ENCODE measurements at regions not wholly inside any gene's neighbourhood (a gene's known extent, or its start where the extent isn't known, plus 50 kb on each side); places are given as distances from the start of the nearest gene placed in this dataset.

GRCh38 chr16:13733561-13733960, 186.4 kb upstream of the ERCC4 start:
- H3K4me1 ChIP-seq (ENCODE audit: control insufficient read depth in 4 of 4, insufficient read depth in 4 of 4, low read length in 3 of 4) = no peaks in the 10 kb centered on the region
- H3K9ac ChIP-seq (ENCODE audit: low read depth in 1 of 2, low read length in 2 of 2) = no peak overlapping the region
- 68% methylated on average over 3 of the region's 3 CpGs for WGBS
- DNase-seq (ENCODE audit: low spot score) = no peak
- peaks cover 0 to 6% (median 2%) of the 10 kb centered on the region in 4 donors for H3K9me3 ChIP-seq (ENCODE audit: control insufficient read depth in 4 of 4, low read length in 3 of 4)
- no peaks in the 10 kb centered on the region for H3K27me3 ChIP-seq (ENCODE audit: control insufficient read depth in 4 of 4, insufficient read depth in 4 of 4, low read length in 3 of 4)
- TF ChIP-seq MAX (IDR thresholded peaks at IDR 0.05) (no peak), JUND (IDR thresholded peaks at IDR 0.05) (no peak), HNF4G (IDR thresholded peaks at IDR 0.05) (no peak), EGR1 (IDR thresholded peaks at IDR 0.05; ENCODE audit: low read depth in 2 of 2) (no peak), YY1 (IDR thresholded peaks at IDR 0.05) (no peak), HNF4A (conservative IDR thresholded peaks at IDR 0.05) (no peak), RAD21 (IDR thresholded peaks at IDR 0.05) (no peak), RXRA (IDR thresholded peaks at IDR 0.05) (no peak), FOXA1 (IDR thresholded peaks at IDR 0.05) (no peak), NR2F2 (IDR thresholded peaks at IDR 0.05) (no peak), FOXA2 (IDR thresholded peaks at IDR 0.05) (no peak), GABPA (IDR thresholded peaks at IDR 0.05 in 1 of 2, conservative IDR thresholded peaks at IDR 0.05 in 1 of 2) (no peak)
- TF ChIP-seq, protein P1, sequence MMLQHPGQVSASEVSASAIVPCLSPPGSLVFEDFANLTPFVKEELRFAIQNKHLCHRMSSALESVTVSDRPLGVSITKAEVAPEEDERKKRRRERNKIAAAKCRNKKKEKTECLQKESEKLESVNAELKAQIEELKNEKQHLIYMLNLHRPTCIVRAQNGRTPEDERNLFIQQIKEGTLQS (IDR thresholded peaks at IDR 0.05) = no peak
- TF ChIP-seq, protein P2, sequence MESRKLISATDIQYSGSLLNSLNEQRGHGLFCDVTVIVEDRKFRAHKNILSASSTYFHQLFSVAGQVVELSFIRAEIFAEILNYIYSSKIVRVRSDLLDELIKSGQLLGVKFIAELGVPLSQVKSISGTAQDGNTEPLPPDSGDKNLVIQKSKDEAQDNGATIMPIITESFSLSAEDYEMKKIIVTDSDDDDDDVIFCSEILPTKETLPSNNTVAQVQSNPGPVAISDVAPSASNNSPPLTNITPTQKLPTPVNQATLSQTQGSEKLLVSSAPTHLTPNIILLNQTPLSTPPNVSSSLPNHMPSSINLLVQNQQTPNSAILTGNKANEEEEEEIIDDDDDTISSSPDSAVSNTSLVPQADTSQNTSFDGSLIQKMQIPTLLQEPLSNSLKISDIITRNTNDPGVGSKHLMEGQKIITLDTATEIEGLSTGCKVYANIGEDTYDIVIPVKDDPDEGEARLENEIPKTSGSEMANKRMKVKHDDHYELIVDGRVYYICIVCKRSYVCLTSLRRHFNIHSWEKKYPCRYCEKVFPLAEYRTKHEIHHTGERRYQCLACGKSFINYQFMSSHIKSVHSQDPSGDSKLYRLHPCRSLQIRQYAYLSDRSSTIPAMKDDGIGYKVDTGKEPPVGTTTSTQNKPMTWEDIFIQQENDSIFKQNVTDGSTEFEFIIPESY (IDR thresholded peaks at IDR 0.05) = no peak
- TF ChIP-seq, protein P3, sequence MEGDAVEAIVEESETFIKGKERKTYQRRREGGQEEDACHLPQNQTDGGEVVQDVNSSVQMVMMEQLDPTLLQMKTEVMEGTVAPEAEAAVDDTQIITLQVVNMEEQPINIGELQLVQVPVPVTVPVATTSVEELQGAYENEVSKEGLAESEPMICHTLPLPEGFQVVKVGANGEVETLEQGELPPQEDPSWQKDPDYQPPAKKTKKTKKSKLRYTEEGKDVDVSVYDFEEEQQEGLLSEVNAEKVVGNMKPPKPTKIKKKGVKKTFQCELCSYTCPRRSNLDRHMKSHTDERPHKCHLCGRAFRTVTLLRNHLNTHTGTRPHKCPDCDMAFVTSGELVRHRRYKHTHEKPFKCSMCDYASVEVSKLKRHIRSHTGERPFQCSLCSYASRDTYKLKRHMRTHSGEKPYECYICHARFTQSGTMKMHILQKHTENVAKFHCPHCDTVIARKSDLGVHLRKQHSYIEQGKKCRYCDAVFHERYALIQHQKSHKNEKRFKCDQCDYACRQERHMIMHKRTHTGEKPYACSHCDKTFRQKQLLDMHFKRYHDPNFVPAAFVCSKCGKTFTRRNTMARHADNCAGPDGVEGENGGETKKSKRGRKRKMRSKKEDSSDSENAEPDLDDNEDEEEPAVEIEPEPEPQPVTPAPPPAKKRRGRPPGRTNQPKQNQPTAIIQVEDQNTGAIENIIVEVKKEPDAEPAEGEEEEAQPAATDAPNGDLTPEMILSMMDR (IDR thresholded peaks at IDR 0.05; ENCODE audit: low read depth, low read length, missing input control) = no peak
- TF ChIP-seq, protein P4, sequence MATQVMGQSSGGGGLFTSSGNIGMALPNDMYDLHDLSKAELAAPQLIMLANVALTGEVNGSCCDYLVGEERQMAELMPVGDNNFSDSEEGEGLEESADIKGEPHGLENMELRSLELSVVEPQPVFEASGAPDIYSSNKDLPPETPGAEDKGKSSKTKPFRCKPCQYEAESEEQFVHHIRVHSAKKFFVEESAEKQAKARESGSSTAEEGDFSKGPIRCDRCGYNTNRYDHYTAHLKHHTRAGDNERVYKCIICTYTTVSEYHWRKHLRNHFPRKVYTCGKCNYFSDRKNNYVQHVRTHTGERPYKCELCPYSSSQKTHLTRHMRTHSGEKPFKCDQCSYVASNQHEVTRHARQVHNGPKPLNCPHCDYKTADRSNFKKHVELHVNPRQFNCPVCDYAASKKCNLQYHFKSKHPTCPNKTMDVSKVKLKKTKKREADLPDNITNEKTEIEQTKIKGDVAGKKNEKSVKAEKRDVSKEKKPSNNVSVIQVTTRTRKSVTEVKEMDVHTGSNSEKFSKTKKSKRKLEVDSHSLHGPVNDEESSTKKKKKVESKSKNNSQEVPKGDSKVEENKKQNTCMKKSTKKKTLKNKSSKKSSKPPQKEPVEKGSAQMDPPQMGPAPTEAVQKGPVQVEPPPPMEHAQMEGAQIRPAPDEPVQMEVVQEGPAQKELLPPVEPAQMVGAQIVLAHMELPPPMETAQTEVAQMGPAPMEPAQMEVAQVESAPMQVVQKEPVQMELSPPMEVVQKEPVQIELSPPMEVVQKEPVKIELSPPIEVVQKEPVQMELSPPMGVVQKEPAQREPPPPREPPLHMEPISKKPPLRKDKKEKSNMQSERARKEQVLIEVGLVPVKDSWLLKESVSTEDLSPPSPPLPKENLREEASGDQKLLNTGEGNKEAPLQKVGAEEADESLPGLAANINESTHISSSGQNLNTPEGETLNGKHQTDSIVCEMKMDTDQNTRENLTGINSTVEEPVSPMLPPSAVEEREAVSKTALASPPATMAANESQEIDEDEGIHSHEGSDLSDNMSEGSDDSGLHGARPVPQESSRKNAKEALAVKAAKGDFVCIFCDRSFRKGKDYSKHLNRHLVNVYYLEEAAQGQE (IDR thresholded peaks at IDR 0.05) = no peak
- H3K36me3 ChIP-seq (ENCODE audit: control insufficient read depth in 4 of 4, insufficient read depth in 3 of 4, low read depth in 1 of 4, low read length in 3 of 4) = no peaks in the 10 kb centered on the region
- H3K4me3 ChIP-seq (ENCODE audit: low read depth in 1 of 3, low read length in 3 of 3) = no peak overlapping the region
- H3K27ac ChIP-seq (ENCODE audit: low read depth in 1 of 2, low read length in 2 of 2) = no peak overlapping the region

Measured in liver (tissue), 8 donors.